LNCAP (cell line): ENCODE measurements at regions not wholly inside any gene's neighbourhood (a gene's known extent, or its start where the extent isn't known, plus 50 kb on each side); places are given as distances from the start of the nearest gene placed in this dataset.

ENCODE experiments used
- TF ChIP-seq, protein P1 (sequence below): fragments of 450-650 bp; IDR thresholded peaks from 2 replicates; pipeline ENCODE4 v1.5.1; 2017; ENCODE audit warnings: mild to moderate bottlenecking

GRCh38 chr7:94160719-94161435 is 156.7 kb upstream of the BET1 start:
- TF ChIP-seq, protein P1, sequence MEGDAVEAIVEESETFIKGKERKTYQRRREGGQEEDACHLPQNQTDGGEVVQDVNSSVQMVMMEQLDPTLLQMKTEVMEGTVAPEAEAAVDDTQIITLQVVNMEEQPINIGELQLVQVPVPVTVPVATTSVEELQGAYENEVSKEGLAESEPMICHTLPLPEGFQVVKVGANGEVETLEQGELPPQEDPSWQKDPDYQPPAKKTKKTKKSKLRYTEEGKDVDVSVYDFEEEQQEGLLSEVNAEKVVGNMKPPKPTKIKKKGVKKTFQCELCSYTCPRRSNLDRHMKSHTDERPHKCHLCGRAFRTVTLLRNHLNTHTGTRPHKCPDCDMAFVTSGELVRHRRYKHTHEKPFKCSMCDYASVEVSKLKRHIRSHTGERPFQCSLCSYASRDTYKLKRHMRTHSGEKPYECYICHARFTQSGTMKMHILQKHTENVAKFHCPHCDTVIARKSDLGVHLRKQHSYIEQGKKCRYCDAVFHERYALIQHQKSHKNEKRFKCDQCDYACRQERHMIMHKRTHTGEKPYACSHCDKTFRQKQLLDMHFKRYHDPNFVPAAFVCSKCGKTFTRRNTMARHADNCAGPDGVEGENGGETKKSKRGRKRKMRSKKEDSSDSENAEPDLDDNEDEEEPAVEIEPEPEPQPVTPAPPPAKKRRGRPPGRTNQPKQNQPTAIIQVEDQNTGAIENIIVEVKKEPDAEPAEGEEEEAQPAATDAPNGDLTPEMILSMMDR: no peak

DNA sequence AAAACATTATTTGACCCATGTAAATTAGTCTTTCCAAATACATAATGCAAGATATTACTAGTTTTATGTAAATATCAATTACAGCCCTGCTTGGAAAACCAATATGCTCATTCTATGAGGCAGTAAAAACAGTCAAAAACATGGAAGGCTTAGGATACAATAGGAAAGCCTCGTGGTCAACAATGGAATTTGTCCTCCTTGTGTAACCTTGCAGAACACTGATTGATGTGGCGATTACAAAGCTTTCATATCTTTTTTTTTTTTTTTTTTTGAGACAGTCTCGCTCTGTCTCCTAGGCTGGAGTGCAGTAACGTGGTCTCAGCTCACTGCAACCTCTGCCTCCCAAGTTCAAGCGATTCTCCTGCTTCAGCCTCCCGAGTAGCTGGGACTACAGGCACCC is 157.3 kb upstream of the BET1 start:
- TF ChIP-seq, protein P1: no peak

DNA sequence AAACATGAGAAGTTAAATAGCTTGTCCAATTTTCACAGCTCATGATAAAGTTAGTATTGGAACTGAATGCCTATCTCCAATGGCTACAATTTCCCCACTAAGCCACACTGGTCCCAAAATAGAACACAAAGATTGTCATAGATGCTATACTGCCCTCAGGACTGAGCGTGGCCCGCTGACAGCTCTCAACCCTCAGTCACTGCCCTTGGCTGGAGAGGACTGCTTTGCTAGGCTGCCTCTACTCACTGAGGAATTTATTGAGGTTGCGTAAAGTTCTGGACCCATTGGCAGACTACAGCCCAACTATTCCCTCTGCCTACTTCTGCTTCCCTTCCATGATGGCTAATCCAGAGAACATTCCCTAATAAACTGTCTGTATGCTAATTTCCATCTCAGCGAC is 165.5 kb upstream of the BET1 start:
- TF ChIP-seq, protein P1: no peak

DNA sequence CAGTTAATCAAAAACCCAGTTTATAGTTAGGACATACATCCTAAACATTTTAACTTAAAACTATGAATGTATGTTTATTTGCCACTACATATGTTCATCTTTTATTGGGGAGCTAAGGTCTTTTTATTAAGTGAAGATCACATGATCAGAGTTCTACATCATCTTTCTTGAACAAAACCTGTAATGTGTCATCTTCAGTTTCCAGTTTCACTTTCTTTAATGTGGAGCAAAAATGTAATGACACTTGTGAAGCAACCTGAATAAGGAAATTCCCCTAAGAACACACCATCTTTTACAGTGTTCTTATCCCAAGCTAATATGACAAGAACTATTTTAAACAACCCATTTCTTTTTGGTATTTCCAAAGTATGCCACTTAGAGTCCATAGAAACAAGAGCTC is 166.7 kb upstream of the BET1 start:
- TF ChIP-seq, protein P1: no peak

DNA sequence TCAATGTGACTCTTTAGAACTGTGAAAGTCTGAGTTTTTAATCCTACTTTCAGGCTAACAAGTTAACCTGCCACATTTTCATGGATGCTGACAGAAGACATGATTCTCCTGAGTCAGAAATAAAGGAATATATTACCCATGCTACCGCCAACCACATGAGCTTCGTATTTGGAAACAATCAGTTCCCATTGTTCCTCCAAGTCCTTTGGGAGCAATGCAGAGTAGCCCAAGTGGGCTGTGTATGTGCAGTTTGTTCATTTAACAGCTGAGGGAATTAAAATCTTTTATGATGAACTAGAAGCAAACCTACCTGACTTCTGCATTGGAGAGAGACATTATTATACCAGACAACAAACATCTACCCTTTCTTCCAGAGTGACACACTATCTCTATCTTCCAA is 169.3 kb upstream of the BET1 start:
- TF ChIP-seq, protein P1: no peak

DNA sequence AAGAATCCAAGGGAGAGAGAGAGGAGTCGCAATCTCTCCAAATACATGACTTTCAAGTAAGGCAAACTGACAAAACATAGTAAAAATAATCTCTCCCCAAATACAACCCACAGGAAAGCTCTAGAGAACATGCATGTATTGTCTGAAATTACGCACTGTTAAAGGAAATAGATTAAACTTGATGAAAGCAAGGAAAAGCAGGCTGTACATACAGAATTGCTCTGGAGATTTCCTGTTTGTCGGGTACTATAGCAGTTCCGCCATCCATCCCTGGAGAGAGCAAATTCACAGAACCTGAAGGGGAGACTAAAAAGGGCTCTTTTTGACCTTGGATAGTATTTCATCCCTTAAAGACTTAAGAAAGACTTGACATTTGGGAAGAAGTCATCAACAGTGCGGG is 170.2 kb upstream of the BET1 start:
- TF ChIP-seq, protein P1: no peak

DNA sequence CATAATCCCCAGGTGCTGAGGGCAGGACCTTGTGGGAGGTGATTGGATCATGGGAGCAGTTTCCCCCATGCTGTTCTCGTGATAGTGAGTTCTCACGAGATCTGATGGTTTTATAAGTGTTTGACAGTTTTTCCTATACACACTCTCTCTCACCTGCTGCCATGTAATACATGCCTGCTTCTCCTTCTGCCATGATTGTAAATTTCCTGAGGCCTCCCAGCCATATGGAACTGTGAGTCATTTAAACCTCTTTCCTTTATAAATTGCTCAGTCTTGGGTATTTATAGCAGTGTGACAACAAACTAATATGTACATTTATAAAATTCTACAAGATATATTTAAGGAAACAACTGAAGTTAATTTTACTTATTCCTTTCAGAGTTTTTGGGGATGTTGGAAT is 170.8 kb upstream of the BET1 start:
- TF ChIP-seq, protein P1: no peak
